PC-9 (cell line): ENCODE measurements at regions not wholly inside any gene's neighbourhood (a gene's known extent, or its start where the extent isn't known, plus 50 kb on each side); places are given as distances from the start of the nearest gene placed in this dataset.

Source experiments
- BruUV-seq: library from RNA; stranded (reverse); fragments of 400-500 nt; replicated peaks from 2 replicates; lab custom pipeline; 2021; lab: Mats Ljungman, UMichigan
- CTCF ChIA-PET: fragments of 300-600 bp; sonication (Branson Sonifier 250); formaldehyde crosslinking; loops from one replicate; lab custom pipeline; 2022; ENCODE audit warnings: antibody characterized with exemption; lab: Charles Lee
- POLR2A ChIA-PET: fragments of 300-600 bp; sonication (Branson Sonifier 250); formaldehyde crosslinking; loops from one replicate; lab custom pipeline; 2022; ENCODE audit warnings: antibody characterized with exemption; ENCODE audit not compliant: unreplicated experiment; lab: Charles Lee
- DNase-seq, 2 experiments: peaks; one replicate each; pipeline versions ENCODE4 v3.0.0 to v3.0.0-alpha.2; 2015 to 2022; ENCODE audit warnings: mixed read lengths in 1 of 2
- H2AFZ ChIP-seq: fragments of 200-600 bp; sonication (generic); 2 replicates; pipeline ENCODE4 v1.8.1; 2017; ENCODE audit warnings: antibody characterized with exemption
- H3F3A ChIP-seq: fragments of 200-600 bp; sonication (generic); 2 replicates; pipeline ENCODE4 v1.8.1; 2017; ENCODE audit warnings: antibody characterized with exemption, mild to moderate bottlenecking, low read depth; ENCODE audit not compliant: insufficient read depth
- H3K27ac ChIP-seq: fragments of 200-600 bp; sonication (generic); 2 replicates; pipeline ENCODE4 v1.6.1; 2016; ENCODE audit warnings: mixed run types
- H3K27me3 ChIP-seq: fragments of 200-600 bp; sonication (generic); 2 replicates; pipeline ENCODE4 v1.6.1; 2016; ENCODE audit warnings: low read depth, mixed run types; ENCODE audit not compliant: insufficient read depth
- H3K36me3 ChIP-seq: fragments of 200-600 bp; sonication (generic); 2 replicates; pipeline ENCODE4 v1.6.1; 2016; ENCODE audit warnings: low read depth, mixed run types
- H3K4me1 ChIP-seq: fragments of 200-600 bp; sonication (generic); replicated peaks from 2 replicates; pipeline ENCODE4 v1.6.1; 2016; ENCODE audit warnings: mixed run types; ENCODE audit not compliant: insufficient read depth
- H3K4me2 ChIP-seq: fragments of 200-600 bp; sonication (generic); 2 replicates; pipeline ENCODE4 v1.6.1; 2017; ENCODE audit warnings: mixed run types
- H3K4me3 ChIP-seq: fragments of 200-600 bp; sonication (generic); 2 replicates; pipeline ENCODE4 v1.6.1; 2016; ENCODE audit warnings: mixed run types
- H3K79me2 ChIP-seq: fragments of 200-600 bp; sonication (generic); 2 replicates; pipeline ENCODE4 v1.6.1; 2017; ENCODE audit warnings: low read depth, mixed run types
- H3K9me2 ChIP-seq: fragments of 200-600 bp; sonication (generic); 2 replicates; pipeline ENCODE4 v1.8.1; 2017; ENCODE audit warnings: mild to moderate bottlenecking; ENCODE audit not compliant: insufficient read depth
- H3K9me3 ChIP-seq: fragments of 200-600 bp; sonication (generic); 2 replicates; pipeline ENCODE4 v1.8.1; 2016; ENCODE audit warnings: low read depth; ENCODE audit not compliant: insufficient read depth
- H4K20me1 ChIP-seq: fragments of 200-600 bp; sonication (generic); 2 replicates; pipeline ENCODE4 v1.8.1; 2017; ENCODE audit not compliant: insufficient read depth
- EZH2 ChIP-seq: fragments of 200-600 bp; sonication (generic); IDR thresholded peaks from 2 replicates; pipeline ENCODE4 v1.8.0; 2017; ENCODE audit warnings: antibody characterized with exemption, low read depth
- intact Hi-C: fragments of 100-400 bp; cut with micrococcal nuclease; formaldehyde crosslinking; loops from one replicate; pipeline ENCODE4 v1.10.0; 2022; ENCODE audit not compliant: unreplicated experiment
- TF ChIP-seq, protein P1 (sequence below): fragments of 200-600 bp; sonication (generic); conservative IDR thresholded peaks from 2 replicates; pipeline ENCODE4 v1.6.1; 2017; ENCODE audit warnings: mixed run types, antibody characterized with exemption, mild to moderate bottlenecking, moderate library complexity

DNA sequence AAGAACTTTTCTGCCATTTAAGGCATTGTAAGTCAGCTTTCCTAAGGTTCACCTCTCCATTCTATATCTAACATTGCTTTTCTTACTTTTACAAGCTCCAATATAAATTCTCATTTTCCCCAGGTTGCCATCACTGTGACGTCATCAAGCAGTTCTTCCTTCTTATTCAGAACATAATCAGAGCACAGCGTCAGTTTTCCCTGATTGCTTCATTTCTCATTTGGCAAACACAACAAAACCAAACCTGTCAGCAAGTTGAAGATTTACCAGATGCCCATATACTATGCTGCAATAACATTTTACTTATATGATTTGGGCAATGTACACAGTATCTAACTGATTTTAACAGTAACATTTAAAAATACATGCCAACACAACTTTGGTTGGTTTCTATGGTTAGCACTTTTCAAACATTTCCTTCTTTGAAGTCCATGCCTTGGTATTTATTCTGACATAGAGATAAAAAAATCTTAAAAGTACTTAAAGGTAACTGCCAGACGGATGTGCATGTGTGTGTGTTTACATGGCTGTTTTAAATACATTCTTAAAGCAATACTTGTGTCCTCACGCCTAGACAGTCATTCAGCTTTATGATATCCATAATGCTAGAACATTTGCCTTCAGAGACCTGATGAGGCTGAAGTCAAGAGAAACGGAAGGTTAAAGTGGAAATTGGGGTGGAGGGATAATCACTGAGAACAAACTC lies 264.0 kb downstream of the KLF12 start:
- no peak overlapping the region for H3K4me3 ChIP-seq
- H3K4me2 ChIP-seq, result no peak overlapping the region
- no peaks in the 10 kb centered on the region for H3K9me3 ChIP-seq
- H2AFZ ChIP-seq, result no peak overlapping the region
- intact Hi-C loops, result no loop called here
- H3K27me3 ChIP-seq, result no peaks in the 10 kb centered on the region
- BruUV-seq, result no TSS peak
- H3K36me3 ChIP-seq, result no peaks in the 10 kb centered on the region
- H3K4me1 ChIP-seq, result no peaks in the 10 kb centered on the region
- TF ChIP-seq EZH2, result no peak
- TF ChIP-seq, protein P1, sequence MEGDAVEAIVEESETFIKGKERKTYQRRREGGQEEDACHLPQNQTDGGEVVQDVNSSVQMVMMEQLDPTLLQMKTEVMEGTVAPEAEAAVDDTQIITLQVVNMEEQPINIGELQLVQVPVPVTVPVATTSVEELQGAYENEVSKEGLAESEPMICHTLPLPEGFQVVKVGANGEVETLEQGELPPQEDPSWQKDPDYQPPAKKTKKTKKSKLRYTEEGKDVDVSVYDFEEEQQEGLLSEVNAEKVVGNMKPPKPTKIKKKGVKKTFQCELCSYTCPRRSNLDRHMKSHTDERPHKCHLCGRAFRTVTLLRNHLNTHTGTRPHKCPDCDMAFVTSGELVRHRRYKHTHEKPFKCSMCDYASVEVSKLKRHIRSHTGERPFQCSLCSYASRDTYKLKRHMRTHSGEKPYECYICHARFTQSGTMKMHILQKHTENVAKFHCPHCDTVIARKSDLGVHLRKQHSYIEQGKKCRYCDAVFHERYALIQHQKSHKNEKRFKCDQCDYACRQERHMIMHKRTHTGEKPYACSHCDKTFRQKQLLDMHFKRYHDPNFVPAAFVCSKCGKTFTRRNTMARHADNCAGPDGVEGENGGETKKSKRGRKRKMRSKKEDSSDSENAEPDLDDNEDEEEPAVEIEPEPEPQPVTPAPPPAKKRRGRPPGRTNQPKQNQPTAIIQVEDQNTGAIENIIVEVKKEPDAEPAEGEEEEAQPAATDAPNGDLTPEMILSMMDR, result no peak
- no peaks in the 10 kb centered on the region for H3K79me2 ChIP-seq
- H3K27ac ChIP-seq, result no peak overlapping the region
- DNase-seq, result no peak
- H3K9me2 ChIP-seq, result no peaks in the 10 kb centered on the region; the same call in 1 of the 2 replicates
- H4K20me1 ChIP-seq, result no peaks in the 10 kb centered on the region
- H3F3A ChIP-seq, result no peaks in the 10 kb centered on the region
- POLR2A ChIA-PET, result no interaction called here
- CTCF ChIA-PET, result no interaction called here

DNA sequence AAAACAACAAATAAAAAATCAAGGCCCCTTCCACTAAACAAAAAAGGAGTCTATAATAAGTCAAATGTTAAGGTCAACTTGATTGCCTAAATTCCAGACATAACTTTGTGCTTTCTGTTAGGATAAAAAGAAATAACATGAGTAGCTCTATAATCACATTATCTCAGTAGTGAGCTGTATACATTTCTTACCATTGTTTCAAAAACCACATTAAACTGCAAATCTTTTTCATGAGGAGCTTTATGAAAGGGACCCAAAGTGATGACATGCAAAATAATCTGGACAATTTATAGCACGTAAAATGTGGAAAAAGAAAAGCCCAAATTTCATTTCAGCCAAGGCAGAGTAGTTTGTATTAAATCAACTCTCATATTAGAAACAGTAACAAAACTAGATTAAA lies 269.2 kb downstream of the KLF12 start:
- no TSS peak for BruUV-seq
- CTCF ChIA-PET, result no interaction called here
- Histone ChIP-seq H3K9me3 (no peaks in the 10 kb centered on the region), H3K4me1 (no peaks in the 10 kb centered on the region), H3K27me3 (no peaks in the 10 kb centered on the region), H3K4me3 (no peak overlapping the region), H3K36me3 (no peaks in the 10 kb centered on the region), H3K9me2 (no peaks in the 10 kb centered on the region; the same call in 1 of the 2 replicates), H3F3A (no peaks in the 10 kb centered on the region), H2AFZ (no peak overlapping the region), H3K4me2 (no peak overlapping the region), H3K79me2 (no peaks in the 10 kb centered on the region), H3K27ac (no peak overlapping the region), H4K20me1 (no peaks in the 10 kb centered on the region)
- no peak for TF ChIP-seq EZH2
- TF ChIP-seq, protein P1, result no peak
- DNase-seq, result no peak
- POLR2A ChIA-PET, result no interaction called here
- intact Hi-C loops, result no loop called here

DNA sequence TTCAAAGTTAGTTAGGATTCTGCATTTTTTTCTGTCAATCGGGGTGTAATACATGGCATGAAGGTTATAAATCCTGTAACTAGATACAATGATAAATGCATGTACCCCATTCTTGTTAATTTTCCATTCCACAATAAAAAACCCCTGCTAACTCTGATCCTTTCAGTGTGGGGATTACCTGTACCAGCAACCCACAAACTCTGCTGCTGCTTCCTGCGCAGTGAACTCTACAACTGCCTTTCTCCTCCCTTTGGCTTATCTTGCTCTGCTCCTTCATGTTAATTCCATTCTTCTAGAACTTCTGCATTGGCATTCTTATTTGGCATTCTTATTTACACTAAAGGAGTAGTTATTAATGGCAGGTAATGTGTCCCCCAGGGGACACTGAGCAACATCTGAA lies 273.1 kb downstream of the KLF12 start:
- Histone ChIP-seq H3F3A (no peaks in the 10 kb centered on the region), H3K4me1 (no peaks in the 10 kb centered on the region), H3K9me3 (no peaks in the 10 kb centered on the region), H2AFZ (no peak overlapping the region), H3K27ac (no peak overlapping the region), H3K27me3 (no peaks in the 10 kb centered on the region), H3K9me2 (no peaks in the 10 kb centered on the region), H4K20me1 (no peaks in the 10 kb centered on the region), H3K79me2 (no peaks in the 10 kb centered on the region), H3K4me3 (no peak overlapping the region), H3K36me3 (no peaks in the 10 kb centered on the region), H3K4me2 (no peak overlapping the region)
- BruUV-seq, result no TSS peak
- intact Hi-C loops, result no loop called here
- DNase-seq, result no peak
- ChIA-PET POLR2A (no interaction called here), CTCF (no interaction called here)
- no peak for TF ChIP-seq EZH2
- TF ChIP-seq, protein P1, result no peak
